A673 (cell line): ENCODE measurements at regions not wholly inside any gene's neighbourhood (a gene's known extent, or its start where the extent isn't known, plus 50 kb on each side); places are given as distances from the start of the nearest gene placed in this dataset.

Source experiments
- BruUV-seq: library from RNA; stranded (reverse); fragments of 400-500 nt; replicated peaks from 2 replicates; lab custom pipeline; 2021; lab: Mats Ljungman, UMichigan
- CTCF ChIA-PET: fragments of 300-600 bp; sonication (Branson Sonifier 250); formaldehyde crosslinking; loops from one replicate; lab custom pipeline; 2022; ENCODE audit warnings: antibody characterized with exemption; lab: Charles Lee
- POLR2A ChIA-PET: fragments of 300-600 bp; sonication (Branson Sonifier 250); formaldehyde crosslinking; loops from one replicate; lab custom pipeline; 2022; ENCODE audit warnings: antibody characterized with exemption; ENCODE audit not compliant: low non-redundant PET; lab: Charles Lee
- DNase-seq: peaks from one replicate; pipeline ENCODE4 v3.0.0-alpha.2; 2015; ENCODE audit warnings: low spot score
- H3K27ac ChIP-seq: fragments of 200-600 bp; sonication (generic); 2 replicates; pipeline ENCODE4 v1.5.1; 2016; ENCODE audit warnings: mixed run types, low read depth, mild to moderate bottlenecking, mixed read lengths, antibody characterized with exemption, low read length; ENCODE audit not compliant: poor library complexity, severe bottlenecking
- H3K27me3 ChIP-seq: fragments of 200-600 bp; sonication (generic); replicated peaks from 2 replicates; pipeline ENCODE4 v1.6.1; 2017; ENCODE audit warnings: mixed run types, low read depth, mild to moderate bottlenecking, mixed read lengths, antibody characterized with exemption, low read length; ENCODE audit not compliant: insufficient read depth, poor library complexity
- H3K36me3 ChIP-seq: fragments of 200-600 bp; sonication (generic); 2 replicates; pipeline ENCODE4 v1.6.1; 2016; ENCODE audit warnings: mixed run types, mild to moderate bottlenecking, mixed read lengths, antibody characterized with exemption, low read length; ENCODE audit not compliant: insufficient read depth, poor library complexity, severe bottlenecking
- H3K4me1 ChIP-seq: fragments of 200-600 bp; sonication (generic); 2 replicates; pipeline ENCODE4 v1.6.1; 2017; ENCODE audit warnings: mixed run types, mild to moderate bottlenecking, mixed read lengths, antibody characterized with exemption, low read length; ENCODE audit not compliant: insufficient read depth, poor library complexity, severe bottlenecking
- H3K4me3 ChIP-seq: fragments of 200-600 bp; sonication (generic); 2 replicates; pipeline ENCODE4 v1.5.1; 2016; ENCODE audit warnings: low read depth, mixed run types, mild to moderate bottlenecking, mixed read lengths, low read length; ENCODE audit not compliant: poor library complexity, severe bottlenecking
- H3K9me3 ChIP-seq: fragments of 200-600 bp; sonication (generic); 2 replicates; pipeline ENCODE4 v1.6.1; 2016; ENCODE audit warnings: mixed run types, low read depth, mild to moderate bottlenecking, mixed read lengths, antibody characterized with exemption, low read length; ENCODE audit not compliant: poor library complexity, severe bottlenecking
- EZH2 ChIP-seq: fragments of 200-600 bp; sonication (generic); IDR thresholded peaks from 2 replicates; pipeline ENCODE4 v1.6.1; 2017; ENCODE audit warnings: borderline replicate concordance, low read depth, mild to moderate bottlenecking, mixed read lengths, antibody characterized with exemption, low read length; ENCODE audit not compliant: poor library complexity, severe bottlenecking
- intact Hi-C: fragments of 100-400 bp; cut with micrococcal nuclease; formaldehyde crosslinking; loops from one replicate; pipeline ENCODE4 v1.10.0; 2022; ENCODE audit not compliant: unreplicated experiment
- TF ChIP-seq, protein P1 (sequence below): fragments of 300-800, 200-600 bp; sonication (generic); conservative IDR thresholded peaks from 2 replicates; pipeline ENCODE4 v1.5.1; 2017; ENCODE audit warnings: low read depth, mild to moderate bottlenecking, antibody characterized with exemption, low read length, moderate library complexity, mixed read lengths

GRCh38 chr18:24964216-24964615, 387.8 kb downstream of the ZNF521 start:
- no peaks in the 10 kb centered on the region for H3K36me3 ChIP-seq
- ChIA-PET CTCF (no interaction called here), POLR2A (no interaction called here)
- no peaks in the 10 kb centered on the region for H3K4me1 ChIP-seq
- no TSS peak for BruUV-seq
- no peak for DNase-seq
- H3K9me3 ChIP-seq: no peaks in the 10 kb centered on the region
- H3K4me3 ChIP-seq: no peak overlapping the region
- no peak for TF ChIP-seq EZH2
- TF ChIP-seq, protein P1, sequence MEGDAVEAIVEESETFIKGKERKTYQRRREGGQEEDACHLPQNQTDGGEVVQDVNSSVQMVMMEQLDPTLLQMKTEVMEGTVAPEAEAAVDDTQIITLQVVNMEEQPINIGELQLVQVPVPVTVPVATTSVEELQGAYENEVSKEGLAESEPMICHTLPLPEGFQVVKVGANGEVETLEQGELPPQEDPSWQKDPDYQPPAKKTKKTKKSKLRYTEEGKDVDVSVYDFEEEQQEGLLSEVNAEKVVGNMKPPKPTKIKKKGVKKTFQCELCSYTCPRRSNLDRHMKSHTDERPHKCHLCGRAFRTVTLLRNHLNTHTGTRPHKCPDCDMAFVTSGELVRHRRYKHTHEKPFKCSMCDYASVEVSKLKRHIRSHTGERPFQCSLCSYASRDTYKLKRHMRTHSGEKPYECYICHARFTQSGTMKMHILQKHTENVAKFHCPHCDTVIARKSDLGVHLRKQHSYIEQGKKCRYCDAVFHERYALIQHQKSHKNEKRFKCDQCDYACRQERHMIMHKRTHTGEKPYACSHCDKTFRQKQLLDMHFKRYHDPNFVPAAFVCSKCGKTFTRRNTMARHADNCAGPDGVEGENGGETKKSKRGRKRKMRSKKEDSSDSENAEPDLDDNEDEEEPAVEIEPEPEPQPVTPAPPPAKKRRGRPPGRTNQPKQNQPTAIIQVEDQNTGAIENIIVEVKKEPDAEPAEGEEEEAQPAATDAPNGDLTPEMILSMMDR: no peak
- no peaks in the 10 kb centered on the region for H3K27me3 ChIP-seq
- no peak overlapping the region for H3K27ac ChIP-seq
- intact Hi-C loops: no loop called here

- Histone ChIP-seq H3K4me1 (no peaks in the 10 kb centered on the region), H3K9me3 (no peaks in the 10 kb centered on the region), H3K27me3 (no peaks in the 10 kb centered on the region), H3K36me3 (no peaks in the 10 kb centered on the region), H3K4me3 (no peak overlapping the region), H3K27ac (no peak overlapping the region)
- no peak for TF ChIP-seq EZH2
- TF ChIP-seq, protein P1: no peak
- ChIA-PET CTCF (no interaction called here), POLR2A (no interaction called here)
- DNase-seq: no peak
- intact Hi-C loops: no loop called here
- no TSS peak for BruUV-seq
These were observed 383.7 kb downstream of the ZNF521 start for GRCh38 chr18:24968238-24968775.

DNA sequence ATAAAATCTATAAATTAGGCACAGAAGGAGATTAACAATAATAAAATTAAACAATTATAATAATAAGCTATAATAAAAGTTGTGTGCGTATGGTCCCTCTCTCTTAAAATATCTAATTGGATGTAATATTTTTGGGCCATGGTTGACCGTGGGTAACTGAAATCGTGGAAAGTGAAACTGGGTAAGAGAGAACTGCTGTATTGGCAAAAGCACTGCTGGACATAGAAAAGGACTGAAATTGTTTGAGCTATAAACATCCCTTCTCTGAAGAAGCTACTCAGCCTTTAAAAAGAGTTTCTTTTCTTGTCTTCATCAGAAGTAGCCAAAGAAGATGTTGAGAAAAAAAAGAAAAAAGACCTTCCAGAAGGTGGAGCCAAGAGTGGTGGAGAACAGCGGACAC, 379.4 kb downstream of the ZNF521 start:
- H3K4me1 ChIP-seq: no peaks in the 10 kb centered on the region
- POLR2A ChIA-PET: no interaction called here
- intact Hi-C loops: no loop called here
- no peaks in the 10 kb centered on the region for H3K36me3 ChIP-seq
- H3K27ac ChIP-seq: no peak overlapping the region
- CTCF ChIA-PET: no interaction called here
- BruUV-seq: no TSS peak
- TF ChIP-seq, protein P1: no peak
- TF ChIP-seq EZH2: no peak
- H3K27me3 ChIP-seq: no peaks in the 10 kb centered on the region
- DNase-seq: no peak
- no peak overlapping the region for H3K4me3 ChIP-seq
- H3K9me3 ChIP-seq: no peaks in the 10 kb centered on the region
